ENCODE measurements at regions not wholly inside any gene's neighbourhood (a gene's known extent, or its start where the extent isn't known, plus 50 kb on each side); places are given as distances from the start of the nearest gene placed in this dataset.

DNA sequence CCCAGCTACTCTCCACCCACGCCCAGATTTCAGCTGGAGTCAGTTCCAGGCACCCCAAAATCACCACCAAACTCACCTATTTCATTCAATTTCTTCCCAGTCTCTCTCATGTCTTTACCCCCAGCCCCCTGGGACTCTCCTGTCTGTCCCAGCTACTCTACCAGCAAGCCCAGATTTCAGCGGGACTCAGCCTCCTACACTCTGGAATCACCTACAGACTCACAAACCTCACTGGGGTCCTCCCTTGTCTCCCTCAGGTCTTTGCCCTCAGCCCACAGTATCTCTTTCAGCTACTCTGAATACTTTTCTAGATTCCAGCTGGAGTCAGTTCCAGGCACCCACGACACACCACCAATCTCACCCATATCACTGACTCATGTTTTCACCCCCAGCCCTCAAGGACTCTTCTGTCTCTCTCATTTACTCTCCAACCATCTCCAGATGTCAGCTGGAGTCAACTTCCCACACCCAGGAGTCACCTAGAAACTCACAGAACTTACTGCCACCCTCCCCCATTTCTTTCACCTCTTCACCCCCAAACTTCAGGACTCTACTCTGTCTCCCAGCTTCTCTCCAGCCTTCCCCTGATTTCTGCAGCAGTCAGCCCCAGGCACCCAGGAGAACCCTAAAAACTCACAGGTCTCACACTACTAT, 1529.3 kb upstream of the TPTE start:
- Histone ChIP-seq H3K9ac (ENCODE audit: low read depth in 1 of 2, low read length in 2 of 2) (no peak overlapping the region), H3K27ac (ENCODE audit: low read depth in 1 of 2, low read length in 2 of 2) (no peak overlapping the region), H3K27me3 (ENCODE audit: control insufficient read depth in 4 of 4, insufficient read depth in 4 of 4, low read length in 3 of 4) (peaks cover 5 to 10% (median 6%) of the 10 kb centered on the region in 4 donors), H3K4me1 (ENCODE audit: control insufficient read depth in 4 of 4, insufficient read depth in 4 of 4, low read length in 3 of 4) (no peaks in the 10 kb centered on the region), H3K4me3 (ENCODE audit: low read depth in 1 of 3, low read length in 3 of 3) (no peak overlapping the region), H3K9me3 (ENCODE audit: control insufficient read depth in 4 of 4, low read length in 3 of 4) (peaks cover 0 to 16% (median 1%) of the 10 kb centered on the region in 4 donors), H3K36me3 (ENCODE audit: control insufficient read depth in 4 of 4, insufficient read depth in 3 of 4, low read depth in 1 of 4, low read length in 3 of 4) (no peaks in the 10 kb centered on the region)
- DNase-seq (ENCODE audit: low spot score) = no peak
- TF ChIP-seq FOXA1 (IDR thresholded peaks at IDR 0.05) = no peak
- WGBS = 43% methylated on average over 3 of the region's 3 CpGs

GRCh38 chr21:8992731-8993174, 1528.6 kb upstream of the TPTE start:
- peaks cover 0 to 16% (median 1%) of the 10 kb centered on the region in 4 donors for H3K9me3 ChIP-seq (ENCODE audit: control insufficient read depth in 4 of 4, low read length in 3 of 4)
- peaks cover 5 to 10% (median 6%) of the 10 kb centered on the region in 4 donors for H3K27me3 ChIP-seq (ENCODE audit: control insufficient read depth in 4 of 4, insufficient read depth in 4 of 4, low read length in 3 of 4)
- H3K36me3 ChIP-seq (ENCODE audit: control insufficient read depth in 4 of 4, insufficient read depth in 3 of 4, low read depth in 1 of 4, low read length in 3 of 4) = no peaks in the 10 kb centered on the region
- H3K4me3 ChIP-seq (ENCODE audit: low read depth in 1 of 3, low read length in 3 of 3) = no peak overlapping the region
- no peak overlapping the region for H3K9ac ChIP-seq (ENCODE audit: low read depth in 1 of 2, low read length in 2 of 2)
- 47% methylated on average over 6 of the region's 6 CpGs for WGBS
- TF ChIP-seq YY1 (IDR thresholded peaks at IDR 0.05) = no peak
- TF ChIP-seq HNF4A (conservative IDR thresholded peaks at IDR 0.05) = no peak
- TF ChIP-seq, protein P1, sequence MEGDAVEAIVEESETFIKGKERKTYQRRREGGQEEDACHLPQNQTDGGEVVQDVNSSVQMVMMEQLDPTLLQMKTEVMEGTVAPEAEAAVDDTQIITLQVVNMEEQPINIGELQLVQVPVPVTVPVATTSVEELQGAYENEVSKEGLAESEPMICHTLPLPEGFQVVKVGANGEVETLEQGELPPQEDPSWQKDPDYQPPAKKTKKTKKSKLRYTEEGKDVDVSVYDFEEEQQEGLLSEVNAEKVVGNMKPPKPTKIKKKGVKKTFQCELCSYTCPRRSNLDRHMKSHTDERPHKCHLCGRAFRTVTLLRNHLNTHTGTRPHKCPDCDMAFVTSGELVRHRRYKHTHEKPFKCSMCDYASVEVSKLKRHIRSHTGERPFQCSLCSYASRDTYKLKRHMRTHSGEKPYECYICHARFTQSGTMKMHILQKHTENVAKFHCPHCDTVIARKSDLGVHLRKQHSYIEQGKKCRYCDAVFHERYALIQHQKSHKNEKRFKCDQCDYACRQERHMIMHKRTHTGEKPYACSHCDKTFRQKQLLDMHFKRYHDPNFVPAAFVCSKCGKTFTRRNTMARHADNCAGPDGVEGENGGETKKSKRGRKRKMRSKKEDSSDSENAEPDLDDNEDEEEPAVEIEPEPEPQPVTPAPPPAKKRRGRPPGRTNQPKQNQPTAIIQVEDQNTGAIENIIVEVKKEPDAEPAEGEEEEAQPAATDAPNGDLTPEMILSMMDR (IDR thresholded peaks at IDR 0.05; ENCODE audit: low read depth, low read length, missing input control) = no peak
- no peak for TF ChIP-seq JUND (IDR thresholded peaks at IDR 0.05)
- no peak for TF ChIP-seq SP1 (IDR thresholded peaks at IDR 0.05)
- DNase-seq (ENCODE audit: low spot score) = peak; percentile 37
- no peaks in the 10 kb centered on the region for H3K4me1 ChIP-seq (ENCODE audit: control insufficient read depth in 4 of 4, insufficient read depth in 4 of 4, low read length in 3 of 4)
- H3K27ac ChIP-seq (ENCODE audit: low read depth in 1 of 2, low read length in 2 of 2) = no peak overlapping the region

DNA sequence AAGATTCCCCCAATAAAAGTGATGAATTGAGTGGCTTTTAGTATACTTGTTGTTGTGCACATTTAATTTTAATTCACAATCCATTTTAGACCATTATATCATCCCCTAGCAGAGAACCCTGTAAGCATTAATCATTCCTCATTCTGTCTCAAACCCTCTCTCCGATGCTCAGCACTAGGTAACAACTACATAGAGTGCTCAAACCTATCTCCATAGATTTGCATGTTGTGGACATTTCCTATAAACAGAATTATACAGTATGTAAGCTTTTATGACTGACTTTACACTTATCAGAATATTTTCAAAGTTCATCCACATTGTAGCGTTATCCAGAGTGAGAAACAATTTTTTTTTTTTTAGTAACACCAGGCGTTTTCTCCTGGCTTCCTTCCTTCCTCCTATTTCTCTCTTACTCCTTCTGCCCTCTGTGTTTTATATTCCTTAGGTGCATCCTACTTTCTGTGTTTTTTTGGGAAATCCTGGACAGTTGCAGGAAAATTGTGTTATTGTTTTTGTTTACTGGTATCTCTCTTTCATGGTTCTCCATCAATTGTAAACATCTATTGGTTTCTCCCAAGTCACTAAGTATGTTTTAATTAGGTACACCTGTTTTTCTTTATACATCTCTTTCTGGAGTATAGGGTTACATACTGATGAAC, 1528.0 kb upstream of the TPTE start:
- peaks cover 0 to 16% (median 1%) of the 10 kb centered on the region in 4 donors for H3K9me3 ChIP-seq (ENCODE audit: control insufficient read depth in 4 of 4, low read length in 3 of 4)

More for the DNA sequence above, 1528.0 kb upstream of the TPTE start:
- no peak overlapping the region for H3K4me3 ChIP-seq (ENCODE audit: low read depth in 1 of 3, low read length in 3 of 3)
- TF ChIP-seq, protein P2, sequence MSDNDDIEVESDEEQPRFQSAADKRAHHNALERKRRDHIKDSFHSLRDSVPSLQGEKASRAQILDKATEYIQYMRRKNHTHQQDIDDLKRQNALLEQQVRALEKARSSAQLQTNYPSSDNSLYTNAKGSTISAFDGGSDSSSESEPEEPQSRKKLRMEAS (IDR thresholded peaks at IDR 0.05) = no peak
- TF ChIP-seq YY1 (IDR thresholded peaks at IDR 0.05) = no peak
- TF ChIP-seq HNF4A (conservative IDR thresholded peaks at IDR 0.05) = no peak
- TF ChIP-seq GABPA (IDR thresholded peaks at IDR 0.05 in 1 of 2, conservative IDR thresholded peaks at IDR 0.05 in 1 of 2) = no peak
- TF ChIP-seq, protein P3, sequence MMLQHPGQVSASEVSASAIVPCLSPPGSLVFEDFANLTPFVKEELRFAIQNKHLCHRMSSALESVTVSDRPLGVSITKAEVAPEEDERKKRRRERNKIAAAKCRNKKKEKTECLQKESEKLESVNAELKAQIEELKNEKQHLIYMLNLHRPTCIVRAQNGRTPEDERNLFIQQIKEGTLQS (IDR thresholded peaks at IDR 0.05) = no peak
- TF ChIP-seq EGR1 (IDR thresholded peaks at IDR 0.05; ENCODE audit: low read depth in 2 of 2) = no peak
- no peak for TF ChIP-seq RXRA (IDR thresholded peaks at IDR 0.05)
- no peak for TF ChIP-seq ZBTB33 (IDR thresholded peaks at IDR 0.05)
- TF ChIP-seq RAD21 (IDR thresholded peaks at IDR 0.05) = no peak
- TF ChIP-seq HNF4G (IDR thresholded peaks at IDR 0.05) = no peak
- TF ChIP-seq FOXA1 (IDR thresholded peaks at IDR 0.05) = no peak
- no peak for TF ChIP-seq TAF1 (conservative IDR thresholded peaks at IDR 0.05)
- TF ChIP-seq SP1 (IDR thresholded peaks at IDR 0.05) = no peak
- TF ChIP-seq, protein P1 (IDR thresholded peaks at IDR 0.05; ENCODE audit: low read depth, low read length, missing input control) = no peak
- TF ChIP-seq JUND (IDR thresholded peaks at IDR 0.05) = no peak
- DNase-seq (ENCODE audit: low spot score) = no peak
- no peaks in the 10 kb centered on the region for H3K36me3 ChIP-seq (ENCODE audit: control insufficient read depth in 4 of 4, insufficient read depth in 3 of 4, low read depth in 1 of 4, low read length in 3 of 4)
- 31% methylated on average over 3 of the region's 3 CpGs for WGBS
- H3K27ac ChIP-seq (ENCODE audit: low read depth in 1 of 2, low read length in 2 of 2) = no peak overlapping the region
- H3K9ac ChIP-seq (ENCODE audit: low read depth in 1 of 2, low read length in 2 of 2) = no peak overlapping the region
- peaks cover 5 to 10% (median 6%) of the 10 kb centered on the region in 4 donors for H3K27me3 ChIP-seq (ENCODE audit: control insufficient read depth in 4 of 4, insufficient read depth in 4 of 4, low read length in 3 of 4)
- no peaks in the 10 kb centered on the region for H3K4me1 ChIP-seq (ENCODE audit: control insufficient read depth in 4 of 4, insufficient read depth in 4 of 4, low read length in 3 of 4)
